Duodenal mucosa (tissue), 2 donors: ENCODE measurements at regions not wholly inside any gene's neighbourhood (a gene's known extent, or its start where the extent isn't known, plus 50 kb on each side); places are given as distances from the start of the nearest gene placed in this dataset.

Experiments used
- H3K27ac ChIP-seq: one replicate; pipeline ENCODE4 v1.7.0; 2013; ENCODE audit warnings: low read depth, low read length
- H3K27me3 ChIP-seq, 2 donors: one replicate each; pipeline ENCODE4 v1.7.0; 2013; ENCODE audit warnings: low read length in 2 of 2, control low read depth in 1 of 2; ENCODE audit not compliant: insufficient read depth in 2 of 2, control insufficient read depth in 1 of 2
- H3K36me3 ChIP-seq, 2 donors: one replicate each; pipeline ENCODE4 v1.7.0; 2013; ENCODE audit warnings: low read length in 2 of 2, control low read depth in 1 of 2; ENCODE audit not compliant: insufficient read depth in 2 of 2, control insufficient read depth in 1 of 2
- H3K4me1 ChIP-seq, 2 donors: one replicate each; pipeline ENCODE4 v1.7.0; 2013; ENCODE audit warnings: low read length in 2 of 2, control low read depth in 1 of 2; ENCODE audit not compliant: insufficient read depth in 2 of 2, control insufficient read depth in 1 of 2
- H3K4me3 ChIP-seq, 2 donors: one replicate each; pipeline ENCODE4 v1.7.0; 2013; ENCODE audit warnings: low read length in 2 of 2, low read depth in 1 of 2
- H3K9ac ChIP-seq, 2 donors: one replicate each; pipeline ENCODE4 v1.7.0; 2013; ENCODE audit warnings: low read length in 2 of 2, low read depth in 1 of 2
- H3K9me3 ChIP-seq, 2 donors: one replicate each; pipeline ENCODE4 v1.7.0; 2013; ENCODE audit warnings: low read length in 2 of 2, control low read depth in 1 of 2; ENCODE audit not compliant: control insufficient read depth in 1 of 2

DNA sequence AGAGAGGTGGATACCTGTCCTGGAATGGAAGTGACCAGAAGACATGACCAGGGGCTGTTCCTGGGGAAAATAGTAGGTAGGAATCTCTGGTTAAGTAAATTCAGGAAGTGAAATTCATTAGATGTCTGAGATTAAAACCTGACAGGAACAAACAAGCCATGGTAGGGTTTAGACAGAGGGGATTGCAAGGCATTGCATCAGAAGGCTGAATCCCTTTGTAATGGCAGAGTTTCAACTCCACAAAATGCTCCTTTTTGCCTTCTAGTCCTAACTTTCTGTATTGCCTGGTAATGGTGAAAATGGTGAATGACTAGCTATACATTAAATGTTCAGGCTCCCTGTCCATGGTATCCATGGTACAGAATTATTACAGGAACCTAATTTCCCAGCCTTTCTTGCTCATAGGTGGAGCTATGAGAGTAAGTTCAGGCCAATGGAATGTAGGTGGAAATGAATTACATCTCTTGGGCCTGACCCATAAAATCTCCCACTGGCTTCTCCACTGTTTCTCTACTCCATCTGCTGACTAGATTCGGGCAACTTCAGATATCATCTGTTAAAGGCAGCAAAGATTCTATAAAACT, 113.4 kb upstream of the CNTLN start:
- Histone ChIP-seq H3K27ac (no peak overlapping the region), H3K9ac (no peak overlapping the region), H3K4me3 (no peak overlapping the region), H3K4me1 (no peaks in the 10 kb centered on the region), H3K27me3 (no peaks in the 10 kb centered on the region), H3K9me3 (peaks cover 4 to 8% of the 10 kb centered on the region in 2 donors), H3K36me3 (no peaks in the 10 kb centered on the region)

DNA sequence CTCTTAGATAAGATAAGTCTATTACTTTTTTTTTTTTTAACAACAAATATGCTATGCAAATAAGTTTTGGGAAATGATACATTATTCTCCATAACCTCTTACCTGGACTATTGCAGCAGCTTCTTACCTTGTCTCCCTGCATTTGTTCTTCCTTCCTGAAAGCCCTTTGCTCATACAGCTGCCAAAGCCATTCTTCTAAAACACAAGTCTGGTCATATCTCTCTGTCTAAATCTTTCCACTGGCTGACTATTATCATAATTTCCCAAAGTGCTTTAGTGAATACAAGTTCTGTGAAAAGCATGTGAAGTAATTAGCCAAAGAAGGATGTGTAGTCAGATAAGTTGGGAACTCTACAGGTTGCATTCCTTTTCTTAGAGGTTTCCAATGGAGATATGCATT, 115.4 kb upstream of the CNTLN start:
- H3K4me1 ChIP-seq, result no peaks in the 10 kb centered on the region
- no peak overlapping the region for H3K9ac ChIP-seq
- peaks cover 4 to 7% of the 10 kb centered on the region in 2 donors for H3K9me3 ChIP-seq
- H3K4me3 ChIP-seq, result no peak overlapping the region
- no peaks in the 10 kb centered on the region for H3K36me3 ChIP-seq
- no peak overlapping the region for H3K27ac ChIP-seq
- H3K27me3 ChIP-seq, result no peaks in the 10 kb centered on the region

DNA sequence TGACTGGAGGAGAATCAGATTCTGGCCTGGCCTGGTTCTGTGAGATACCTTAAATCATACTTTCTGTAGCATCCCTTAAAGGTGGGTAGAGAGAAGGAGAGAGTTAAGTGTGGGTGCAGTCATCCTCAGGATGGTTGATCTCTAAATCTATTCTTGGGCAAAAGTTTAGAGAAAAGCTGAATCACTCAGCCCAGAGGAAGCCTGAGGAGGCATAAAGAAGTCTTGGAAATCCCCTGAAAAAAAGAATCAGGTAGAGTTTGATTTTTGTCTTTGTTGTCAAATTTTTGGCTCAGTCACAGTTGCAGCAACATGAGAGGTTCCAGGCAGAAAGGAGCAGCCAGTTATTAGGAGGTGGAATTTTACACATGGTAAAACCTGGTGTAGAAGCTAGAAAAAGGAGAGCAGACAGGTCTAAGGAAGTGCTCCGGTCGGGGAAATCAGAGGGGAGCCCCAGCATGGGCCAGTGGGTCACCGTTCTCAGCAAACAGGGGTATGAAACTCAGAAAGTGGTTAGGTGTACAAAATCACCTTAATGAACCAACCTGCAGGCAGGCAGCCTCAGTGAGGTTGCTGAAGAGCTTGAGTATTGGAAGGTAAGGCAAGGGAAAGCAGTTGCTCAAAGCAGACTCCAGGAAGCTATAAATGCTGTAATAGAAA, 116.2 kb upstream of the CNTLN start:
- H3K4me1 ChIP-seq, result no peaks in the 10 kb centered on the region
- no peaks in the 10 kb centered on the region for H3K9me3 ChIP-seq
- no peak overlapping the region for H3K9ac ChIP-seq
- no peaks in the 10 kb centered on the region for H3K27me3 ChIP-seq
- H3K27ac ChIP-seq, result no peak overlapping the region
- no peak overlapping the region for H3K4me3 ChIP-seq
- no peaks in the 10 kb centered on the region for H3K36me3 ChIP-seq

DNA sequence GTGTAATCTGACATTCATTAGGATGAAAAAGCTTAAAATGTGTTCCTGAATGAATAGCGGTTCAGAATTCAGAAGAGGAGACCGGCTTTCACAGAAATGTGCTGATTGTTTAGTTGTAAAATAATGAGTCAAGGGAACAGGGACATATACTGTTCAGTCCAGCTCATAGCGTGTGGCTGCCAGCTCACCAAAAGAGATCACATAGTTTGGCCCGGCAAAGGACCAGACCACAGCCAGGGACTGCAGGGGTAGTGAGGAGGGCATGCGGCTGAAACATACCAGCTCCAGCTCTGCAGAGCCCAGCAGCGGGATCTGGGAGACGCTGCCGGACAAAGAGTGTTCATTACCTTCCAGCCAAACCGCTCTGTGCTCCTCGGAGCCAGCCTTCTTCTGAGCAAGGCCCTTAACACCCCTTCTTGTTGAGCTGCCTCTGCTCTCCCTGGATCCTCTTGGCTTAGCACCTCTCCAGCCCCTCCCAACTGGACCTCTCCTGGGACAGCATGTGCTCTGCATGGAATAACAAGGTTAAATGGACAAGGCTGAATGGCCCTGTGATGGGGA, 116.8 kb upstream of the CNTLN start:
- H3K4me1 ChIP-seq, result no peaks in the 10 kb centered on the region
- no peaks in the 10 kb centered on the region for H3K9me3 ChIP-seq
- no peak overlapping the region for H3K4me3 ChIP-seq
- no peak overlapping the region for H3K27ac ChIP-seq
- H3K9ac ChIP-seq, result no peak overlapping the region
- H3K36me3 ChIP-seq, result no peaks in the 10 kb centered on the region
- no peaks in the 10 kb centered on the region for H3K27me3 ChIP-seq

DNA sequence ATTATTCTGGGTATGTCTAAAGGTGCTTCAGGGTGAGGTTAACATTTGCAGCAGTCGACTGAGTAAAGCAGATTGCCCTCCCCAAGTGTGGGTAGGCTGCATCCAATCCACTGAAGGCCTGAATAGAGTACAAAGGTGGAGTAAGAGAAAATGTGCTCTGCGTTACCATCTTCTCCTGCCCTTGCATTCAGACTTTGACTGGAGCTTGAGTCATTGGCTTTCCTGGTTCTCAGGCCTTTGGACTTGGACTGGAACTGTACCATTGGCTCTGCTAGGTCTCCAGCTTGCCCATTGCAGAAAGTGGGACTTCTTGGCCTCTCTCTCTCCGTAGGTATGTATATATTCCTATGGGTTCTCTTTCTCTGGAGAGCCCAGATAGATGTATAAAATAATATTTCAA, 120.9 kb upstream of the CNTLN start:
- Histone ChIP-seq H3K4me3 (no peak overlapping the region), H3K9ac (no peak overlapping the region), H3K27ac (no peak overlapping the region), H3K27me3 (no peaks in the 10 kb centered on the region), H3K36me3 (no peaks in the 10 kb centered on the region), H3K9me3 (no peaks in the 10 kb centered on the region), H3K4me1 (no peaks in the 10 kb centered on the region)

DNA sequence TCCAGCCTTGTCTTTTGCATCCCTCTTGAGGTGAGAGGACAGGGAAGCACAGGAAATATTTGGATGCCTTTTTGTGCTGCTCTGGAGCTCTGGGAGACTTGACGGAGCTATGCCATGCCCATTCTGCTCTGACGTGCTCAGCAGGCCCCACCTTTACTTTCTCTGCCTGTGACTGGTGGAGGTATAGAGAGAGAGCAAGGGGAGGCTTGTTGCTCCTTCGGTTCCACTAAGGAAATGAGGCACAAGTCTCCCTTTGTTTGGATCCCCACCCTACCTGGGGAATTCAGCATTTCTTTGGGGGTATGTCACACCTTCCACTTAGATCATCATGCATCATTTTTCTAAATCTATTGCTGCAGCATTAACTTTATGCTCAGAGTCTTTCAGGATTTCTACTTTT, 121.8 kb upstream of the CNTLN start:
- Histone ChIP-seq H3K27ac (no peak overlapping the region), H3K4me3 (no peak overlapping the region), H3K4me1 (no peaks in the 10 kb centered on the region), H3K27me3 (no peaks in the 10 kb centered on the region), H3K9me3 (no peaks in the 10 kb centered on the region), H3K9ac (no peak overlapping the region), H3K36me3 (no peaks in the 10 kb centered on the region)

DNA sequence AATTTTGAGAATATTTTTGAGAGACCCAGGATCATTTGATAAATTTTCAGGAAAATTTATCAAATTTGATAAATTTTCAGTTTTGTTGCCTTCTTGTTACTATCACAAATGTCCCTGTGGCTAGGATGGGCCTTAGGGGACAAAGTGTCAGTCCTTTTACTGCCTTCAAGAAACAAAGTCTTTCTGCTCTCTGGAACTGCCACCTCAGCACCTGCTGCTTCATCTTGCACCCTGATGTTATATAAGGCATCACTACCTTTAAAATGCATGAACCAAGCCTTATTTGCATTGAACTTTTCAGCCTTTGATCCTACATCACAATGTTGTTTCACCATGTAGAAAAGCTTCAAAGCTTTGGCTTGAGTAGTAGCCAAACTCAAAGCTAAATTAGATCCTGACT, 123.0 kb upstream of the CNTLN start:
- H3K36me3 ChIP-seq, result no peaks in the 10 kb centered on the region
- H3K4me3 ChIP-seq, result no peak overlapping the region
- H3K9me3 ChIP-seq, result no peaks in the 10 kb centered on the region
- no peak overlapping the region for H3K9ac ChIP-seq
- H3K4me1 ChIP-seq, result no peaks in the 10 kb centered on the region
- H3K27ac ChIP-seq, result no peak overlapping the region
- no peaks in the 10 kb centered on the region for H3K27me3 ChIP-seq

DNA sequence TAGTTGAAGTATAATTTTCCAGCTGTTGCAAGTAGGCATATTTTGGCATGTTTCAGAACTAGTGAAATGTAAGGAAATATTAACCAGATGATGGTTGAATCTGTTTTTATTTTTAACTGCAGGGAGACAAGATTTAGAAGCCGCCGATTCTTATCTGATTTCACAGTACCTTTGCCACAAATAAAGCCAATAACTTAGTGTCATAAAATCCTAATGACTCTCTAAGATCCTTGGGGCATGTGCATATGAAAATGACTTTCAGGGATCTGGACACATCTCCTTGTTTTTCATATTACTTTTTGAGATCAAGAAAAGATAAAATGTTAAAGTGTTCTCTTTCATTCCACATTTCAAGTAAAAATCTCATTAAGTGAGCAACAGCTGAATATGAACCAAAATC, 125.8 kb upstream of the CNTLN start:
- Histone ChIP-seq H3K9me3 (no peaks in the 10 kb centered on the region), H3K9ac (no peak overlapping the region), H3K27me3 (no peaks in the 10 kb centered on the region), H3K4me1 (peaks cover 0 to 3% of the 10 kb centered on the region in 2 donors), H3K4me3 (no peak overlapping the region), H3K27ac (no peak overlapping the region), H3K36me3 (no peaks in the 10 kb centered on the region)

DNA sequence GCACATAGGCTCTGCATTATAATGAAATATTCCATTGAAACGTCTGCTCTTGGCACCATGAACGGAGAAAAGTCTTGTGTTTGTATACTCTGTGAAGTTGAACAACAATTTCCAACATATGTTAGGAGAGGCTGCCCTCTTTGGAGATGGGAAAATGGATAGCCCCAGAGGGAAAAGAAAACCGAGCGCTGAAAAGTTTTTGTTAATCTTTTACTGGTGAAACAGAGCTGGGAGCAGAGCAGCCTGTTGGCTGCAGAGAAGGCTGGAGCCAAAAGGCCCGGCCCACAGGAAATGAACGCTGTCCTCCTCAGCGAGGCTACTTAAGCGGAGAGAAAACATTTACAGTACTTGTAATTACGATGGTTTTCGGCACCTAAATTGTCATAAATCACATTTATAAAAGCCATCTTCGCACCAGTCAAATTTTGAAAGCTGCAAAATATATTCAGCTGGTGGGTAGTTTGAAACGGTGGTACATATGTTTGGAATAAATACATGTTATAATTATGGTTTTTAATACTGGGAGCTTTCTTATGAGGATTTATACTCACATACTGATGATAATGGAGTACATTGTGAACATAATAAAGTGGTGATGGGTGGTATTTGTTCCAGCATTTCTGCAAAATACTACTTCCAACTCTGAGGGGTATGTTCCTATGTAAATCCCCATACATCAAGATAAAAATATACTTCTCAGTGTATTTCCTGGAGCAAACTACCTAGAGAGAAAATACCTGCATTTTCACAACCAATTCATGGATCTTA, 129.6 kb upstream of the CNTLN start:
- Histone ChIP-seq H3K27me3 (no peaks in the 10 kb centered on the region), H3K36me3 (no peaks in the 10 kb centered on the region), H3K27ac (no peak overlapping the region), H3K4me3 (peak overlapping the region in 1 of 2 donors; percentile 40), H3K9me3 (no peaks in the 10 kb centered on the region), H3K4me1 (peaks cover 0 to 3% of the 10 kb centered on the region in 2 donors), H3K9ac (no peak overlapping the region)

DNA sequence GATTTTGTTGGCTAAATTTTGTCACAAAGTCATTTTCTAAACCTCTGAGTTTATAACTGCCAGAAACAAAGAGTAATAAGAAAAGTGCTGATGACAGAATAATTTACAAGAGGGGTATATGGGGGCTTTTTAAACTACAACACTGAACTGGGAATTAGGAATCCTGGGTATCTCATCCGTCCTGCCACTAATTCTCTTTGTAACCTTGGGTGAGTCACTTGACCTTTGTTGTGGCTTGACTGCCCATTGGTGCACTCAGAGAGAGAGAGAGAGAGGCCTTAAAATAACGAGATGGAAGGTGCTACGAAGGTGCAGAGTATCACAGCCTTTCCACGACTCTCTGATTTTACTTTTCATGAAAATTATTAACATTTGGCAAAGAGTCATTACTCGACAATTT, 130.3 kb upstream of the CNTLN start:
- no peak overlapping the region for H3K27ac ChIP-seq
- H3K9ac ChIP-seq, result no peak overlapping the region
- H3K4me3 ChIP-seq, result no peak overlapping the region
- H3K27me3 ChIP-seq, result no peaks in the 10 kb centered on the region
- H3K9me3 ChIP-seq, result no peaks in the 10 kb centered on the region
- H3K36me3 ChIP-seq, result no peaks in the 10 kb centered on the region
- H3K4me1 ChIP-seq, result peaks cover 0 to 3% of the 10 kb centered on the region in 2 donors
